ENCODE measurements at regions not wholly inside any gene's neighbourhood (a gene's known extent, or its start where the extent isn't known, plus 50 kb on each side); places are given as distances from the start of the nearest gene placed in this dataset.
A peak's percentile ranks its signal among the peaks of the same experiment; 100 is the strongest.

GRCh38 chr20:24766826-24767622, 182.0 kb upstream of the CST7 start:
- no peak for TF ChIP-seq CTCF (IDR thresholded peaks at IDR 0.05)
- intact Hi-C loops (cut with DNase I, micrococcal nuclease), result no loop called here

GRCh38 chr20:24767623-24768100, 181.4 kb upstream of the CST7 start:
- DNase-seq (no peak), ATAC-seq (no peak)
- intact Hi-C loops (cut with DNase I, micrococcal nuclease), result no loop called here
- TF ChIP-seq CTCF (IDR thresholded peaks at IDR 0.05), result no peak
- Histone ChIP-seq H3K4me1 (ENCODE audit: low read depth) (no peaks in the 10 kb centered on the region), H3K4me3 (no peak overlapping the region), H3K36me3 (ENCODE audit: low read depth) (no peaks in the 10 kb centered on the region), H3K9me3 (no peaks in the 10 kb centered on the region)

More at GRCh38 chr20:24766826-24767622, 182.0 kb upstream of the CST7 start:
- Histone ChIP-seq H3K4me3 (no peak overlapping the region), H3K36me3 (ENCODE audit: low read depth) (no peaks in the 10 kb centered on the region), H3K4me1 (ENCODE audit: low read depth) (no peaks in the 10 kb centered on the region), H3K9me3 (no peaks in the 10 kb centered on the region)
- DNase-seq (no peak), ATAC-seq (no peak)

- ATAC-seq, result no peak
- no peaks in the 10 kb centered on the region for H3K4me1 ChIP-seq (ENCODE audit: low read depth)
- TF ChIP-seq CTCF (IDR thresholded peaks at IDR 0.05), result no peak
- no peak overlapping the region for H3K4me3 ChIP-seq
- intact Hi-C loops (cut with DNase I, micrococcal nuclease), result no loop called here
- no peaks in the 10 kb centered on the region for H3K36me3 ChIP-seq (ENCODE audit: low read depth)
- H3K9me3 ChIP-seq, result no peaks in the 10 kb centered on the region
- no peak for DNase-seq
Measured at GRCh38 chr20:24768201-24768636, 180.8 kb upstream of the CST7 start.

- no peak for TF ChIP-seq CTCF (IDR thresholded peaks at IDR 0.05)
- ATAC-seq, result no peak
- H3K4me1 ChIP-seq (ENCODE audit: low read depth), result no peaks in the 10 kb centered on the region
- no peak overlapping the region for H3K4me3 ChIP-seq
- intact Hi-C loops (cut with DNase I, micrococcal nuclease), result no loop called here
- no peaks in the 10 kb centered on the region for H3K36me3 ChIP-seq (ENCODE audit: low read depth)
- DNase-seq, result no peak
- H3K9me3 ChIP-seq, result no peaks in the 10 kb centered on the region
Measured at GRCh38 chr20:24768713-24769601, 180.1 kb upstream of the CST7 start.

GRCh38 chr20:24769878-24770627, 179.0 kb upstream of the CST7 start:
- no peaks in the 10 kb centered on the region for H3K36me3 ChIP-seq (ENCODE audit: low read depth)
- no peak for ATAC-seq

More at GRCh38 chr20:24769878-24770627, 179.0 kb upstream of the CST7 start:
- intact Hi-C loops (cut with DNase I, micrococcal nuclease), result no loop called here
- peak in 1 of 3 donors; percentile 41 for DNase-seq
- Histone ChIP-seq H3K9me3 (no peaks in the 10 kb centered on the region), H3K4me1 (ENCODE audit: low read depth) (no peaks in the 10 kb centered on the region), H3K4me3 (no peak overlapping the region)
- TF ChIP-seq CTCF (IDR thresholded peaks at IDR 0.05), result no peak

Measured in mucosa of descending colon (tissue), 3 donors.